RCC 7860 (cell line): ENCODE measurements at regions not wholly inside any gene's neighbourhood (a gene's known extent, or its start where the extent isn't known, plus 50 kb on each side); places are given as distances from the start of the nearest gene placed in this dataset.
"Not testable (repeated sequence)": the region's sequence is repeated elsewhere in the genome, so short reads cannot be mapped to it uniquely, and the experiment has no call there.

Source experiments
- DNase-seq: peaks from one replicate; pipeline ENCODE4 v3.0.0-alpha.2; 2015; ENCODE audit warnings: low spot score
- FAIRE-seq: peaks from 2 replicates; lab custom pipeline; 2012; peaks lifted over from hg19 to GRCh38; lab: Jason Lieb, UNC

- not testable (repeated sequence) for FAIRE-seq
These were observed 168.8 kb downstream of the TLE3 start for GRCh38 chr15:69928890-69929289.

GRCh38 chr15:69929905-69930630 lies 167.6 kb downstream of the TLE3 start:
- DNase-seq (no peak), FAIRE-seq (no peak)

More at GRCh38 chr15:69928890-69929289, 168.8 kb downstream of the TLE3 start:
- not testable (repeated sequence) for DNase-seq

GRCh38 chr15:69930754-69931153 lies 167.0 kb downstream of the TLE3 start:
- DNase-seq (no peak), FAIRE-seq (no peak)

- DNase-seq: no peak
- no peak for FAIRE-seq
These were observed 166.6 kb downstream of the TLE3 start for GRCh38 chr15:69931156-69931555.

GRCh38 chr15:69934607-69935006 lies 163.1 kb downstream of the TLE3 start:
- DNase-seq: no peak
- FAIRE-seq: no peak

GRCh38 chr15:69939513-69940440 lies 157.9 kb downstream of the TLE3 start:
- DNase-seq (no peak), FAIRE-seq (no peak)

- FAIRE-seq: no peak
- DNase-seq: no peak
These were observed 157.0 kb downstream of the TLE3 start for GRCh38 chr15:69940441-69941300.

DNA sequence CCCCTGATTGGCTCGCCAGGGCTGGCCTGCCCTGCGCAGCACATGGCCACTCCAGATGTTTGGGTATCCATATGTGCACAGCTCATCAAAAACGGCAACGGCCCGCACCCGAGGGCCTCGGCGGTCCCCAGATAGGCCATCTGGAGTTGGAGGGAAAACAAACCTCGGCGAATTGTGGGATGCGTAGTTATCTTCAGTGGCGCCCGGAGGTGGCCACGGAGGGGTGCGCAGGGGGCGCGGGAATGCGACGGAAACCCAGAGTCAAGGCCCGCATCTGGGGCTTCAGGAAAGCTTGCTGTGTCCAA lies 156.5 kb downstream of the TLE3 start:
- FAIRE-seq: no peak
- no peak for DNase-seq

DNA sequence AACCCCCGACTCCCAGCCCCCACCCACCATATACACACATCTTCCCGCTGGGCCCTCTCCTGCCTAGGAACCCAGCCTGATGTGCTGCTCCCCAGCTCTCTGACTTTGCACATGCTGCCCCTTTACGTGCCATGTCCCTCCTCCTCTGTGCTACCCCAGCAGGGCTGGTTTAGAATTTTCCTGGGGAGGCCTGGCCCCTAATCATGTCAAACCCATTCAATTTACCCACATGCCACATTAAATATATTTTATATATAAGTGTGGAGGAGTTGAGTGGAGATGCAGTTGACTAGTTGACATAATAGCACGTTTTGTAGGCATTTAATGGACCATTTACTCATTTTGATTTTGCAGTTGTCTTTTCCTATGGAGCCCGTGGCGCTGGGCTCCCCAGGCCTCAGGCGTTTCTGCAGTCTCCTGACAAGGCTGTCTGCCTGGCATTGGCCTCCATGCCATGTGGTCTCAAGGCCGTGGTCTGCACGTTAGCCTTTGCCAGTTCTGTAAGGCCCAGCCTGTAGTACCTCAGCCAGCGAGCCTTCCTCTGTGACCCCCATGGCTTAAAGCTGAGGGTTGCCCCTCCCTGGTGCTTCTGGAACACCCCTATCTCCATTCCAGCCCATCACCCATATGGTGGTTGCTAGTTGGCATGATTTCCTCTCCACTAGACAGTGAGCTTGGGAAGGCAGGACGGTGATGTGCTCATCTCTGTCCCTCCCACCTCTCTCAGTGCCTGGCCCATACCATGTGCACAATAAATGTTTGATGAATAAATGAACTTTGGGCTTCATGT lies 155.8 kb downstream of the TLE3 start:
- DNase-seq: no peak
- FAIRE-seq: no peak

DNA sequence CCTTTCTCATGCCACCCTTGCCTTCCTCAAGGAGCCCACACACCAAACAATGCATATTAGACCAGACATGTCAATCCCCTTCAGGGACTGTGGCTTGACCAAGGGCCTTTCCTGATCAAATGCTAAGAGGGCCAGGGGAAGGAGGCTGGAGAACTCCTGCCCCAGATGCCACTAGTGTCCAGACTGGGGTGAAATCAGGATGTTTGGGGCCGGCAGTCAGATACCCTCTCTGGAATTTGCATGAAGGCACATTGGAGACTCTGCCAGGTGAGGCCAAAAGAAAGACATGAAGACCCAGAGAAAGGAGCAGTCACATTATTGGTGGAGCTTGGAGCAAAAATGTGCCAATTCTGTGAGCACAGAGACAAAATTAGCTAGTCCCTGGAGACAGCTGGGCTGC lies 154.1 kb downstream of the TLE3 start:
- DNase-seq (no peak), FAIRE-seq (no peak)

DNA sequence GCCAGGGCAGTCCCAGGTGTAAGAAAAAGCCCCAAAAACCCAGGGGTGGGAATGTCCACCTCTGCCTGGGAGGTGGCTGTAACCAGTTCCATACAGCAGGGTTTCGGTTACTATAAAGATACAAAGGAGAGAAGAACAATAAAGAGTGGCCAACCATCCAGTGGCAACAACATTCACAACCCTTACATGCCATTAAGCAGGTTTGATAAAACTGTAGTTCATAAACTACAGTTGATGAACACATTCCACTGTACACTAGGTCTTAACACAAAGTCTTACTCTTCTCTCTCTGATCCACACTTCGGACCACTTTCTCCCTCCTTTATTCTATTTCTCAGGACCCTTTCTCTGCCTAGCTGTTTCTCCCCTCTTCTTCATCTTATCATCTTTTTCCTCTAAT lies 152.0 kb downstream of the TLE3 start:
- no peak for FAIRE-seq

GRCh38 chr15:69946870-69947269 lies 150.8 kb downstream of the TLE3 start:
- FAIRE-seq (no peak), DNase-seq (no peak)

More for the DNA sequence above, 152.0 kb downstream of the TLE3 start:
- no peak for DNase-seq

DNA sequence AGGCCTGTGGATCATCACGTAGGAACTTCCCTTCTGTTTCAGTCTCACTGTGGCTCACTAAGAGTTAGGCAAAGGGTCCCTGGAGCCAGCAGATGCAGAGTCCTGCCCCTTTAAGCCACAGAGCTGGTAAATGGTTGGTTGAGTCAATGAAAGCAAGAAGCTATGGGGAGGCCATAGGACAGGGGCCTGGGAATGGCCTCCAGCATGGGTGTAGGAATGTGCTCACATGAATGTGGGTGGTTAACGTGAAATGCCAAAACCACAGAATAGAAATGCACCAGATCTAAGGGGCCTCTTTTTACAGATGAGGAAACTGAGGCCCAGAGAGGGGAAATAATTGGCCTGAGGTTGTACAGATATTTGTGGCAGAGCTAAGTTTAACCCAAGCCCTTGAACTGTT lies 150.3 kb downstream of the TLE3 start:
- DNase-seq: no peak
- FAIRE-seq: no peak

GRCh38 chr15:69949485-69949884 lies 148.2 kb downstream of the TLE3 start:
- no peak for DNase-seq
- no peak for FAIRE-seq

GRCh38 chr15:69951256-69951897 lies 146.3 kb downstream of the TLE3 start:
- no peak for DNase-seq
- no peak for FAIRE-seq

DNA sequence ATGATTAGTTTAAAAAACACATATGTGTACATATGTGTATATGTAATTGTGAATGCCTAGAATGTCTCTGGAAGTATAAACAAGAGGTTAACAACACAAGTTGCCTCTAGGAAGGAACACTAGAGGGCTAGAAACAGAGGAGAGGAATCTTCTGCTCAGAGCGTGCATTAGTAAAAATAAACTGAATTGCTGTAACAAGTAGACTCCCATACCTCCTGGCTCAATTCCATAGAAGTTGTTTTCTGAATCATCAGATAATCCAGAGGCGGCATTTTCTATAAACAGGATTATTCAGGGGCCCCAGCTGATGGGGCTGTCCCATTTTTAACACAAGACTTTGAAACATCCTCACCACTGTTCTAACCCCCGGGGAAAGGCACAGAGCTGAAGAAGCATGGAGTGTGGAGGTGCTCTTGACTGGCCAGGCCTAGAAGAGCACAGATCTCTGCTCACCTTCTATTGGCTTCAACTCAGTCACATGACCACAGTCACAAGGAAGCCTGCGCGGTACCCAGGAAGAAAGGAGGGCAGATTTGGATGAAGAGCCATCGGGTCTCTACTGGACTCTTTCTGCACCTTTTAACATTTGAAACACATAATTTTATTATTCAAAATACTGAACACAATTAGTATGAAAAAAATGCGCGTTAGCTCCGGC lies 145.7 kb downstream of the TLE3 start:
- no peak for FAIRE-seq
- DNase-seq: no peak

- no peak for FAIRE-seq
- DNase-seq: no peak
These were observed 144.7 kb downstream of the TLE3 start for GRCh38 chr15:69953051-69953450.

GRCh38 chr15:69953816-69954215 lies 143.9 kb downstream of the TLE3 start:
- DNase-seq (no peak), FAIRE-seq (no peak)

DNA sequence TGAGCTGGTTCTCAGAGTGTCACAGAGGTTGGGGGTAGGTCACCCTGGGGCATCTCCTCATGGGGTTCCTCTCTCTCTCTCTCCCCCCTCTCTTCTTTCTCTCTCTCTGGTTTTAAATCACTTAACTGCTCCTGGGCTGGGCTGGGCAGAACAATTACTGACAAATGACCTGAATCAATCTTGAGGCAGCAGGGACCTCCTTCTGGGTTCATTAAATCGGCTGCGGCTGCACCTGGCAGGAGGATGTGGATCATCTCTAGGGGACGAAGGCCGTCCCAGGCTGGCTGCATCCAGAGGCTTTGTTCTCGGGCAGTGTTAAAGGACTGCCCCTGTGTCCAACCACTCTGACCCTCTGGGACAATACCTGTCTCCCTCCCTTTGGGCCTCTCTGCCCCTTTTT lies 143.1 kb downstream of the TLE3 start:
- DNase-seq (no peak), FAIRE-seq (no peak)
